Stimulated activated CD8-positive, alpha-beta memory T cell treated with anti-CD3 and anti-CD28 coated beads, Interleukin-4, amount 100 ng/mL, for 1 hour (primary cell): ENCODE measurements at regions not wholly inside any gene's neighbourhood (a gene's known extent, or its start where the extent isn't known, plus 50 kb on each side); places are given as distances from the start of the nearest gene placed in this dataset.
"Not testable (repeated sequence)": the region's sequence is repeated elsewhere in the genome, so short reads cannot be mapped to it uniquely, and the experiment has no call there.

Experiments
- DNase-seq, 2 donors: peaks; one replicate each; pipeline ENCODE4 v3.0.0-alpha.2; 2020; ENCODE audit warnings: low read depth in 2 of 2, low spot score in 1 of 2

DNA sequence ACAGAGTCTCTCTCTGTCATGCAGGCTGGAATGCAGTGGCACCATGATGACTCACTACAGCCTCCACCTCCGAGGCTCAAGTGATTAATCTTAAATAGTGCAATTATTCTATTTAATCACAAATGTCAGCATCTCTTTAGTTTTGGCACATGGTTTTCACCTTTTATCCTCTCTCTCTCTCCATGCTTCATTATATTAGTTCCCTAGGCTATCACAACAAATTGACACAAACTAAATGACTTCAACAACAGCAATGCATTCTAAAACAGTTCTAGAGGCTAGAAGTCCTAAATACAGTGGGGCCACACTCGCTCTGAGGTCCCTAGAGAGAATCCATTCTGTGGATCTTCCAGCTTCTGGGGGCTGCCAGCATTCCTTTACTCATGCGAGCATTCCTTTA is 178.2 kb upstream of the ZNG1F start:
- not testable (repeated sequence) for DNase-seq

DNA sequence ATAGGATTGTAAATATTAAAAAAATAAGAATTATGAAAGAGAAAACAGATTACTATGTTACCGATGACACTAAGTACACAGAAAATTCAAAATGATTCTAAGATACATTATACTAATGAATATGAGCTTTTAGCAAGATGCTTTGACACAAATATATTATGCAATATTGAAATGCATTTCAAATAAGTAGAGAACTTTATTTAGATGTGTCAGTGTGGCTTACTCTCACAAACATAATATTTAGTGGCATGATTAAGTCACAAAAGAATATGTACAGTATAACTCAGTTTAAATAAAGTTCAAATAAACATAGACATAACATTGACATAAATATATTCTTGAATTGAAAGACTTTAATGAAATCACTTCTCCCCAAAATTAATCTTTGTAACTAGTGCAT is 172.7 kb upstream of the ZNG1F start:
- DNase-seq = not testable (repeated sequence)

GRCh38 chr9:41359116-41359515 is 170.0 kb upstream of the ZNG1F start:
- not testable (repeated sequence) for DNase-seq

DNA sequence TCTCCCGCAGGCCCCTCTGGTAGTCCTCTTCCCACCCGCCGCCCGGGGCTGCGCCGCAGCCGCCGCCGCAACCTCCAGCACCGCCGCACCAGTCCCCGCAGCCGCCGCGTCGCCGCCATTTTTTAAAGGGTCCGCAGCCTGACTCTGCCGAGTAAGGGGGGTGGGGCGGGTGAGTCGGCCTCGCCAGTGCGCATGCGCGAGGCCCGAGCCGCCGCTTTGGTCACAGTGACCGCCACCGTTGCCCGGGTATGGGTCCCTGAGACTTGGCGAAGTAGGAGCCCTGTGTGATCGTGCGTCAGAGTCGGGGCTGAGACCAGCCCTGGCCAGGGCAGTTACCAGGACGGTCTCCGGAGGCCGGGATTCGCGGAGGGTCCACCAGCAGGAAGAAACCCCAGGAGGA is 169.6 kb upstream of the ZNG1F start:
- DNase-seq = peak; percentile 50 to 71

GRCh38 chr9:41357918-41358404 is 168.8 kb upstream of the ZNG1F start:
- DNase-seq = not testable (repeated sequence)

GRCh38 chr9:41357350-41357748 is 168.2 kb upstream of the ZNG1F start:
- DNase-seq = not testable (repeated sequence)

DNA sequence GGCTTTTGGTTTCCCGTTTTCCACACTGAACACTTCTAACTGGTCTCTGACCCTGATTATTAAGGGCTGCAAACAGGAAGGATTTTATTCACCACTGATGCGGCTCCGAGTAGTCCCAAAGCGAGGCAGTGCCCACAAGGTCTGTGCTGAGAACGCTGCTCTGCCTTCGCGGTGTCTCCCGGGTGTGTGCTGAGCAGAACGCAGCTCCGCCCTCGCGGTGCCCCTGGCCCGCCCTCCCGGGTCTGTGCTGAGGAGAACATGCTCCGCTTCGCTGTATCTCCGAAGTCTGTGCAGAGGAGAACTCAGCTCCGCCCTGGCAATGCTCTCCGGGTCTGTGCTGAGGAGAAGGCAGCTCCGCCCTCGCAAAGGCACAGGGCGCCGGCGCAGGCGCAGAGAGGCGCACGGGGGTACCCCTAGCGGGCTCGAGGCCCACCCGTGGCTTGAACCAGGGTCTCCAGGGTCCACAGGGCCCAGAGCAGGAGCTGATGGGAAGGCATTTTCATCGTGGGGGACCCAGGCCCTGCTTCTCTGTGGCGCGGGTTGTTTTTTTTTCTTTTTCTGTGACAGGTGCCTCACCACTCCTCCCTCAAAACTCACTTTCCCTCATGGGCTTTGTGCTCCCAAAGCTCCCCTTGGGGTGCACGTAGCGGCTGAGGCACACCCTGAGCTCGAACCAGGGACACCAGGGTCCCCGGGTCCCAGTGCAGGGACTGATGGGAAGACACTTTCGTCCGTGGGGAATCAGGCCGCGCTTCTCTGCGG is 167.7 kb upstream of the ZNG1F start:
- DNase-seq = peak; percentile 58 to 83

- DNase-seq = not testable (repeated sequence)
These were observed 166.8 kb upstream of the ZNG1F start for GRCh38 chr9:41355712-41356450.

DNA sequence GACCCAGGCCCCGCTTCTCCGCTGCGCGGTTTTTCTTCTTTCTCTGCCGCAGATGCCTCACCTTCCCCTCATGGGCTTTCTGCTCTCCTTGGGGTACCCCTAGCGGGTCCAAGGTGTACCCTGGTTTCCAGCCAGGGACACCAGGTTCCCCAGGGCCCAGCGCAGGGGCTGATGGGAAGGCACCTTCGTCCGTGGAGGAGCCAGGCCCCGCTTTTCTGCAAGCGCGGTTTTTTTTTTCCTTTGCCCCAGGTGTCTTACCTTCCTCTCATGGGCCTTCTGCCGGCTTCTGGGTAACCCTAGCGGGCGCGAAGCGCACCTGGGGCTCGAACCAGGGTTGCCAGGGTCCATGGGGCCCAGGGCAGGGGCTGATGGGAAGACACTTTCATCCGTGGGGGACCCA is 165.9 kb upstream of the ZNG1F start:
- not testable (repeated sequence) for DNase-seq

GRCh38 chr9:41354060-41354934 is 165.2 kb upstream of the ZNG1F start:
- not testable (repeated sequence) for DNase-seq

- DNase-seq = not testable (repeated sequence)
These were observed 163.9 kb upstream of the ZNG1F start for GRCh38 chr9:41353026-41353425.

GRCh38 chr9:41352390-41352789 is 163.3 kb upstream of the ZNG1F start:
- not testable (repeated sequence) for DNase-seq

DNA sequence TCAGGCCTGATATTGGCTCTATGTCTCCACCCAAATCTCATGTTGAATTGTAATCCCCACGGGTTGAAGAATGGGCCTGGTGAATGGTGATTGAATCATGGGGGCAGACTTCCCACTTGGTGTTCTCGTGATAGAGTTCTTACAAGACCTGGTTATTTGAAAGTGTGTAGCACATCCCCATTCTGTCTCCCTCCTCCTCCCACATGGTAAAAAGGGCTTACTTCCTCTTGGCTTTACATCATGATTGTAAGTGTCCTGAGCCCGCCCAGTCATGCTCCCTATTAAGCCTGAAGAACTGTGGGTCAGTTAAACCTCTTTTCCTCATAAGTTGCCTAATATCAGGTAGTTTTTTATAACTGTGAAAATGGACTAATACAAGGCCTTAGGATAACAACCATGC is 158.8 kb upstream of the ZNG1F start:
- DNase-seq = not testable (repeated sequence)

GRCh38 chr9:41332562-41332961 is 143.4 kb upstream of the ZNG1F start:
- not testable (repeated sequence) for DNase-seq

DNA sequence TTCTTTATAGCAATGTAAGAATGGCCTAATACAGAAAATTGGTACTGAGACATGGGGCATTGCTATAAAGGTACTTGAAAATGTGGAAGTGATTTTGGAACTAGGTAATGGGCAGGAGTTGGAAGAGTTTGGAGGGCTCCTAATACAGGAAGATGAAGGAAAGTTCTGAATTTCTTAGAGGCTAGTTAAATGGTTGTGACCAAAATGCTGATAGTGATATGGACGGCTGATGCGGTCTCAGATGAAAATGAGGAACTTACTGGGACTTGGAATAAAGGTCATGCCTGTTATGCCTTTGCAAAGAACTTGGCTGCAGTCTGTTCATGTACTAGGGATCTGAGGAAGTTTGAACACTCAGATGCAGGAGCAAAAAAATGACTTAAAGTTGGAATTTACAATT is 132.2 kb upstream of the ZNG1F start:
- not testable (repeated sequence) for DNase-seq

- not testable (repeated sequence) for DNase-seq
These were observed 119.8 kb upstream of the ZNG1F start for GRCh38 chr9:41308953-41309352.

GRCh38 chr9:41285744-41286143 is 96.6 kb upstream of the ZNG1F start:
- not testable (repeated sequence) for DNase-seq

DNA sequence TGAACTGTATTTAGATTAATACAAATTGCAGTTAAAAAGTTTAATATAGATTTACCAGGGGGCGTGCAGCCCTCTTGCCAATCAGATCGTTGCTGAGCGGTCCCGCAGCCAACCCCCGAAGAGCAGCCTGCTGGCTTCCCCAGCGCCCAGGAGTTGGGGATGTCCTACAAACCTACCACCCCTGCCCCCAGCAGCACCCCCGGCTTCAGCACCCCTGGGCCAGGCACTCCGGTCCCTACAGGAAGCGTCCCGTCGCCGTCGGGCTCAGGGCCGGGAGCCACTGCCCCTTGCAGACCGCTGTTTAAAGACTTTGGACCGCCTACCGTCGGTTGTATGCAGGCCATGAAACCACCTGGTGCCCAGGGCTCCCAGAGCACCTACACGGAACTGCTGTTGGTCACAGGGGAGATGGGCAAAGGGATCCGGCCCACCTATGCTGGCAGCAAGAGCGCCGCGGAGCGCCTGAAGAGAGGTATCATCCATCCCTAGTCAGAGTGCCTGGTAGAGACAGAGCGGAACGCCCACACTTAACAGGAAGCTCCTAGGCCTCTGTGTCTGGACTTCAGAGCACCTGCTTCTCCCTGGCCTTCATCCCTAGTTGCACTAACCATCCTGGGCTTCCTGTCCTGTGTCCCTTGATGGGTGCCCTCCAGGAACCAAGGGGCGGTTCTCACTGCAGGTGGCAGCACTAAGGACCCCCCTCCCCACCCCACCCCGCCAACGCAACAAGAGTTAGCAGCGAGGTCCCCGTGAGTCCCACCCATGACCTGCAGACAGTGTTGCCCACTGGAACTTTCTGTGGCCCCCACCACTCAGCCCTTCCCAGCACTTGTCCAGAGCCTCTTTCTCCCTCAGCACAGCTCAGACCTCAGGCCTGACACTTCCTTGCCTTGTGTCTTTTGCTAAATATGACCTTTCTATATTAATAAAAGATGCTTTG is 91.5 kb upstream of the ZNG1F start:
- DNase-seq = not testable (repeated sequence)

GRCh38 chr9:41279437-41279836 is 90.3 kb upstream of the ZNG1F start:
- not testable (repeated sequence) for DNase-seq

- not testable (repeated sequence) for DNase-seq
These were observed 89.9 kb upstream of the ZNG1F start for GRCh38 chr9:41279033-41279432.
